A549 (cell line): ENCODE measurements at regions not wholly inside any gene's neighbourhood (a gene's known extent, or its start where the extent isn't known, plus 50 kb on each side); places are given as distances from the start of the nearest gene placed in this dataset.

Experiments
- ATAC-seq, 2 experiments: fragments of 200-7000 bp in 1 of 2; fragments of >200 bp in 1 of 2; cut with Nextera tagmentation in 1 of 2; cut with Tn5 transposase in 1 of 2; 3 replicates each; pipeline versions ENCODE4 v1.8.0 to v1.9.1; 2018 to 2020; ENCODE audit warnings: mild to moderate bottlenecking in 1 of 2, moderate library complexity in 1 of 2
- CTCF ChIA-PET: fragments of 300-600 bp; sonication (Branson Sonifier 250); formaldehyde crosslinking; extraction: SDS; loops from one replicate; lab custom pipeline; 2021; ENCODE audit warnings: antibody characterized with exemption, inconsistent platforms; lab: Yijun Ruan, JAX
- POLR2A ChIA-PET: fragments of 350-600 bp; formaldehyde crosslinking; extraction: SDS; loops from one replicate; lab custom pipeline; 2021; ENCODE audit warnings: antibody characterized with exemption, inconsistent platforms; lab: Yijun Ruan, JAX
- DNase-seq, 2 experiments: peaks; one replicate each; pipeline versions ENCODE4 v3.0.0 to v3.0.0-alpha.2; 2011 to 2016; ENCODE audit warnings: low read depth in 1 of 2, low spot score in 1 of 2
- FAIRE-seq: peaks from 2 replicates; lab custom pipeline; 2011; peaks lifted over from hg19 to GRCh38; lab: Jason Lieb, UNC
- H3K27ac ChIP-seq, 2 experiments: fragments of >200 bp; sonication (Bioruptor Twin); formaldehyde crosslinking; 3 replicates each; pipeline ENCODE4 v1.5.1; 2016 to 2017
- H3K4me1 ChIP-seq: fragments of >200 bp; sonication (Bioruptor Twin); formaldehyde crosslinking; 3 replicates; pipeline ENCODE4 v1.6.1; 2016
- H3K4me2 ChIP-seq: fragments of >200 bp; sonication (Bioruptor Twin); formaldehyde crosslinking; 3 replicates; pipeline ENCODE4 v1.6.1; 2016
- H3K4me3 ChIP-seq: fragments of >200 bp; sonication (Bioruptor Twin); formaldehyde crosslinking; 3 replicates; pipeline ENCODE4 v1.5.1; 2016
- H3K9me3 ChIP-seq: fragments of >200 bp; sonication (Bioruptor Twin); formaldehyde crosslinking; 3 replicates; pipeline ENCODE4 v1.6.1; 2016
- CHD2 ChIP-seq: fragments of 150-350 bp; IDR thresholded peaks from 2 replicates; pipeline ENCODE4 v1.6.1; 2014; ENCODE audit warnings: low read length; ENCODE audit not compliant: partially characterized antibody
- CHD4 ChIP-seq: fragments of 200-600 bp; sonication (generic); IDR thresholded peaks from 2 replicates; pipeline ENCODE4 v1.6.1; 2016; ENCODE audit warnings: antibody characterized with exemption, mild to moderate bottlenecking, borderline replicate concordance
- E2F6 ChIP-seq: IDR thresholded peaks from 2 replicates; pipeline ENCODE4 v1.6.1; 2012; ENCODE audit warnings: low read depth, borderline replicate concordance
- EHF ChIP-seq: fragments of 250-450 bp; sonication (Bioruptor Pico); IDR thresholded peaks from 2 replicates; pipeline ENCODE4 v1.5.0; 2020; ENCODE audit warnings: mild to moderate bottlenecking
- EP300 ChIP-seq, 2 experiments: fragments of >200 bp; sonication (Bioruptor Twin); formaldehyde crosslinking; IDR thresholded peaks; 2 replicates in 1 of 2; 3 replicates in 1 of 2; pipeline ENCODE4 v1.6.1; 2016 to 2017
- ESRRA ChIP-seq: fragments of 150-350 bp; IDR thresholded peaks from 2 replicates; pipeline ENCODE4 v1.6.1; 2014; ENCODE audit warnings: mild to moderate bottlenecking, low read length, borderline replicate concordance
- FOXS1 ChIP-seq: fragments of 250-450 bp; sonication (Bioruptor Pico); IDR thresholded peaks from 2 replicates; pipeline ENCODE4 v1.5.0; 2020; ENCODE audit warnings: mild to moderate bottlenecking, moderate library complexity
- GATA3 ChIP-seq: IDR thresholded peaks from 2 replicates; pipeline ENCODE4 v1.6.1; 2012; ENCODE audit warnings: borderline replicate concordance
- HEYL ChIP-seq: fragments of 250-450 bp; sonication (Bioruptor Pico); IDR thresholded peaks from 2 replicates; pipeline ENCODE4 v1.8.0; 2021; ENCODE audit warnings: mild to moderate bottlenecking, moderate library complexity
- HMGXB4 ChIP-seq: fragments of 250-450 bp; sonication (Bioruptor Pico); IDR thresholded peaks from 2 replicates; pipeline ENCODE4 v1.5.0; 2021; ENCODE audit warnings: mild to moderate bottlenecking, moderate library complexity, borderline replicate concordance
- HOXA7 ChIP-seq: fragments of 250-450 bp; sonication (Bioruptor Pico); IDR thresholded peaks from 2 replicates; pipeline ENCODE4 v1.5.0; 2020; ENCODE audit warnings: mild to moderate bottlenecking, moderate library complexity
- HOXB13 ChIP-seq: fragments of 250-450 bp; sonication (Bioruptor Pico); IDR thresholded peaks from 2 replicates; pipeline ENCODE4 v1.5.0; 2020; ENCODE audit warnings: low read depth, mild to moderate bottlenecking, moderate library complexity
- HOXB5 ChIP-seq: fragments of 250-450 bp; sonication (Bioruptor Pico); IDR thresholded peaks from 2 replicates; pipeline ENCODE4 v1.5.0; 2020; ENCODE audit warnings: mild to moderate bottlenecking, moderate library complexity
- JUNB ChIP-seq: fragments of >200 bp; sonication (Bioruptor Twin); formaldehyde crosslinking; IDR thresholded peaks from 2 replicates; pipeline ENCODE4 v1.6.1; 2016
- KDM5A ChIP-seq: fragments of 200-600 bp; sonication (generic); IDR thresholded peaks from 2 replicates; pipeline ENCODE4 v1.6.1; 2016; ENCODE audit warnings: antibody characterized with exemption, mild to moderate bottlenecking
- MAFK ChIP-seq: fragments of 450-650 bp; IDR thresholded peaks from 2 replicates; pipeline ENCODE4 v1.6.1; 2014; ENCODE audit not compliant: partially characterized antibody
- MAX ChIP-seq: IDR thresholded peaks from 2 replicates; pipeline ENCODE4 v1.6.1; 2012
- NFE2L2 ChIP-seq: fragments of 150-350 bp; conservative IDR thresholded peaks from 2 replicates; pipeline ENCODE4 v1.6.1; 2014; ENCODE audit warnings: low read length
- PBX3 ChIP-seq: IDR thresholded peaks from 2 replicates; pipeline ENCODE4 v1.6.1; 2012
- PHF8 ChIP-seq: fragments of 200-600 bp; sonication (generic); IDR thresholded peaks from 2 replicates; pipeline ENCODE4 v1.6.1; 2016; ENCODE audit warnings: low read depth, mild to moderate bottlenecking, antibody characterized with exemption, moderate library complexity, borderline replicate concordance
- RARB ChIP-seq: fragments of 250-450 bp; sonication (Bioruptor Pico); IDR thresholded peaks from 2 replicates; pipeline ENCODE4 v1.8.0; 2021; ENCODE audit warnings: mild to moderate bottlenecking, moderate library complexity
- SMC3 ChIP-seq: fragments of >200 bp; sonication (Bioruptor Twin); formaldehyde crosslinking; IDR thresholded peaks from 3 replicates; pipeline ENCODE4 v1.6.1; 2018; ENCODE audit warnings: inconsistent platforms
- TFCP2L1 ChIP-seq: fragments of 250-450 bp; sonication (Bioruptor Pico); IDR thresholded peaks from 2 replicates; pipeline ENCODE4 v1.5.0; 2021; ENCODE audit warnings: mild to moderate bottlenecking
- TP53 ChIP-seq: fragments of 250-450 bp; sonication (Bioruptor Pico); IDR thresholded peaks from 2 replicates; pipeline ENCODE4 v1.5.0; 2021; ENCODE audit warnings: mild to moderate bottlenecking, moderate library complexity
- ZC3H11A ChIP-seq: fragments of 450-650 bp; IDR thresholded peaks from 2 replicates; pipeline ENCODE4 v1.6.1; 2014; ENCODE audit warnings: antibody characterized with exemption, mild to moderate bottlenecking
- WGBS: methylation state at CpG from one replicate; pipeline ENCODE4 v1.1.6; 2017; ENCODE audit errors: missing lambda C conversion rate; 5-methylcytosine and 5-hydroxymethylcytosine counted together

GRCh38 chr16:7021653-7022275, 310.9 kb upstream of the RBFOX1 start:
- CTCF ChIA-PET: no interaction called here
- Histone ChIP-seq H3K9me3 (no peaks in the 10 kb centered on the region), H3K4me1 (no peaks in the 10 kb centered on the region), H3K4me2 (no peak overlapping the region)
- no peak for TF ChIP-seq CHD4
- TF ChIP-seq NFE2L2: no peak
- TF ChIP-seq HEYL (CRISPR knock-in tag): no peak
- no peak for TF ChIP-seq HOXB13 (CRISPR knock-in tag)
- no peak for TF ChIP-seq PHF8
- no peak for TF ChIP-seq ZC3H11A
- TF ChIP-seq RARB: no peak
- no peak for TF ChIP-seq HOXA7
- TF ChIP-seq KDM5A: no peak
- TF ChIP-seq TP53 (CRISPR knock-in tag): no peak
- TF ChIP-seq FOXS1 (CRISPR knock-in tag): no peak
- TF ChIP-seq PBX3: no peak
- TF ChIP-seq CHD2: no peak
- no peak for TF ChIP-seq TFCP2L1 (CRISPR knock-in tag)
- no peak for TF ChIP-seq EP300 (IDR thresholded peaks at IDR 0.05)
- no peak for TF ChIP-seq ESRRA
- TF ChIP-seq, all 56 proteins: peak for 0
- Histone ChIP-seq H3K4me3 (no peak overlapping the region), H3K27ac (no peak overlapping the region)
- 0% methylated on average over 2 of the region's 2 CpGs for WGBS
- DNase-seq: no peak
- no peak for FAIRE-seq
- no peak for ATAC-seq
- POLR2A ChIA-PET: no interaction called here

- Histone ChIP-seq H3K4me3 (no peak overlapping the region), H3K4me2 (no peak overlapping the region), H3K27ac (no peak overlapping the region), H3K9me3 (no peaks in the 10 kb centered on the region), H3K4me1 (no peaks in the 10 kb centered on the region)
- no peak for TF ChIP-seq NFE2L2
- no peak for TF ChIP-seq GATA3
- TF ChIP-seq FOXS1 (CRISPR knock-in tag): no peak
- TF ChIP-seq TFCP2L1 (CRISPR knock-in tag): no peak
- TF ChIP-seq HOXB5 (CRISPR knock-in tag): no peak
- TF ChIP-seq HOXB13 (CRISPR knock-in tag): no peak
- no peak for TF ChIP-seq E2F6
- TF ChIP-seq EHF (CRISPR knock-in tag): no peak
- no peak for TF ChIP-seq MAX
- no peak for TF ChIP-seq HMGXB4 (CRISPR knock-in tag)
- TF ChIP-seq EP300 (IDR thresholded peaks at IDR 0.05): no peak
- no peak for TF ChIP-seq SMC3
- TF ChIP-seq CHD4: no peak
- no peak for TF ChIP-seq MAFK
- no peak for TF ChIP-seq PBX3
- no peak for TF ChIP-seq HOXA7
- TF ChIP-seq JUNB: no peak
- ChIA-PET CTCF (no interaction called here), POLR2A (no interaction called here)
- FAIRE-seq (no peak), ATAC-seq (no peak), DNase-seq (no peak)
- 46% methylated on average over 15 of the region's 15 CpGs for WGBS
These were observed 315.5 kb upstream of the RBFOX1 start for GRCh38 chr16:7017006-7017662.
